Nephron (organoid): ENCODE measurements at regions not wholly inside any gene's neighbourhood (a gene's known extent, or its start where the extent isn't known, plus 50 kb on each side); places are given as distances from the start of the nearest gene placed in this dataset.
A peak's percentile ranks its signal among the peaks of the same experiment; 100 is the strongest.

Experiments
- H3K27ac Mint-ChIP-seq, 3 experiments: 2 replicates each; pipeline ENCODE4 v1.8.0; 2020; ENCODE audit warnings: mixed read lengths in 3 of 3, mild to moderate bottlenecking in 2 of 3, moderate library complexity in 1 of 3
- H3K27me3 Mint-ChIP-seq: 2 replicates; pipeline ENCODE4 v1.8.0; 2021; ENCODE audit warnings: low read depth, mild to moderate bottlenecking, moderate library complexity, mixed read lengths
- H3K36me3 Mint-ChIP-seq: 2 replicates; pipeline ENCODE4 v1.8.0; 2020; ENCODE audit warnings: low read depth, mixed read lengths
- H3K4me1 Mint-ChIP-seq: 2 replicates; pipeline ENCODE4 v1.8.0; 2020; ENCODE audit warnings: mixed read lengths
- H3K4me3 Mint-ChIP-seq, 3 experiments: 2 replicates each; pipeline ENCODE4 v1.8.0; 2020; ENCODE audit warnings: mild to moderate bottlenecking in 3 of 3, mixed read lengths in 3 of 3, moderate library complexity in 2 of 3
- H3K9me3 Mint-ChIP-seq: 2 replicates; pipeline ENCODE4 v1.8.0; 2020; ENCODE audit warnings: mixed read lengths
- CTCF ChIP-seq, 3 experiments: fragments of 200-600 bp; sonication (generic); IDR thresholded peaks; one replicate each; pipeline ENCODE4 v1.5.0; 2021; ENCODE audit warnings: antibody characterized with exemption in 3 of 3; ENCODE audit not compliant: unreplicated experiment in 3 of 3

- Mint-ChIP-seq H3K4me1 (no peaks in the 10 kb centered on the region), H3K27me3 (peaks cover 4% of the 10 kb centered on the region), H3K36me3 (no peaks in the 10 kb centered on the region), H3K9me3 (peaks cover 12% of the 10 kb centered on the region), H3K4me3 (no peak overlapping the region), H3K27ac (peak overlapping the region in 1 of 3 experiments; percentile 12)
- TF ChIP-seq CTCF (IDR thresholded peaks at IDR 0.05; ENCODE audit: unreplicated experiment in 3 of 3): no peak
These were observed 599.5 kb upstream of the PTGER4 start for GRCh38 chr5:40080191-40080590.

GRCh38 chr5:40078898-40079575 is 600.7 kb upstream of the PTGER4 start:
- H3K4me3 Mint-ChIP-seq: no peak overlapping the region
- H3K4me1 Mint-ChIP-seq: no peaks in the 10 kb centered on the region
- H3K27me3 Mint-ChIP-seq: peaks cover 4% of the 10 kb centered on the region
- H3K36me3 Mint-ChIP-seq: no peaks in the 10 kb centered on the region
- TF ChIP-seq CTCF (IDR thresholded peaks at IDR 0.05; ENCODE audit: unreplicated experiment in 3 of 3): no peak
- no peak overlapping the region for H3K27ac Mint-ChIP-seq
- H3K9me3 Mint-ChIP-seq: peaks cover 7% of the 10 kb centered on the region

GRCh38 chr5:40074826-40075225 is 604.9 kb upstream of the PTGER4 start:
- H3K27me3 Mint-ChIP-seq: peaks cover 4% of the 10 kb centered on the region
- TF ChIP-seq CTCF (IDR thresholded peaks at IDR 0.05; ENCODE audit: unreplicated experiment in 3 of 3): no peak

GRCh38 chr5:40073927-40074326 is 605.8 kb upstream of the PTGER4 start:
- H3K27ac Mint-ChIP-seq: no peak overlapping the region
- H3K36me3 Mint-ChIP-seq: no peaks in the 10 kb centered on the region
- no peak for TF ChIP-seq CTCF (IDR thresholded peaks at IDR 0.05; ENCODE audit: unreplicated experiment in 3 of 3)
- no peaks in the 10 kb centered on the region for H3K4me1 Mint-ChIP-seq
- no peak overlapping the region for H3K4me3 Mint-ChIP-seq
- peaks cover 4% of the 10 kb centered on the region for H3K9me3 Mint-ChIP-seq
- peaks cover 4% of the 10 kb centered on the region for H3K27me3 Mint-ChIP-seq

More at GRCh38 chr5:40074826-40075225, 604.9 kb upstream of the PTGER4 start:
- H3K4me1 Mint-ChIP-seq: no peaks in the 10 kb centered on the region
- H3K9me3 Mint-ChIP-seq: peaks cover 4% of the 10 kb centered on the region
- no peak overlapping the region for H3K4me3 Mint-ChIP-seq
- H3K27ac Mint-ChIP-seq: no peak overlapping the region
- no peaks in the 10 kb centered on the region for H3K36me3 Mint-ChIP-seq

- peaks cover 4% of the 10 kb centered on the region for H3K27me3 Mint-ChIP-seq
- no peak for TF ChIP-seq CTCF (IDR thresholded peaks at IDR 0.05; ENCODE audit: unreplicated experiment in 3 of 3)
- no peak overlapping the region for H3K27ac Mint-ChIP-seq
- H3K4me3 Mint-ChIP-seq: no peak overlapping the region
- no peaks in the 10 kb centered on the region for H3K4me1 Mint-ChIP-seq
- H3K9me3 Mint-ChIP-seq: no peaks in the 10 kb centered on the region
- no peaks in the 10 kb centered on the region for H3K36me3 Mint-ChIP-seq
These were observed 607.8 kb upstream of the PTGER4 start for GRCh38 chr5:40071870-40072269.

GRCh38 chr5:40066616-40067015 is 613.1 kb upstream of the PTGER4 start:
- no peaks in the 10 kb centered on the region for H3K9me3 Mint-ChIP-seq
- H3K27ac Mint-ChIP-seq: no peak overlapping the region
- H3K4me1 Mint-ChIP-seq: no peaks in the 10 kb centered on the region
- no peaks in the 10 kb centered on the region for H3K36me3 Mint-ChIP-seq
- H3K27me3 Mint-ChIP-seq: peaks cover 4% of the 10 kb centered on the region
- H3K4me3 Mint-ChIP-seq: no peak overlapping the region
- no peak for TF ChIP-seq CTCF (IDR thresholded peaks at IDR 0.05; ENCODE audit: unreplicated experiment in 3 of 3)
